Effector memory CD4-positive, alpha-beta T cell (primary cell): ENCODE measurements at regions not wholly inside any gene's neighbourhood (a gene's known extent, or its start where the extent isn't known, plus 50 kb on each side); places are given as distances from the start of the nearest gene placed in this dataset.
"Not testable (repeated sequence)": the region's sequence is repeated elsewhere in the genome, so short reads cannot be mapped to it uniquely, and the experiment has no call there.

ENCODE experiments used
- DNase-seq, 3 donors: peaks; one replicate each; pipeline ENCODE4 v3.0.0-alpha.2; 2020
- H3K27ac ChIP-seq: 2 replicates; pipeline ENCODE4 v1.7.0; 2013; ENCODE audit warnings: mild to moderate bottlenecking, low read length, moderate library complexity; ENCODE audit not compliant: insufficient read depth, poor library complexity, severe bottlenecking
- H3K27me3 ChIP-seq: replicated peaks from 2 replicates; pipeline ENCODE4 v1.7.0; 2013; ENCODE audit warnings: mild to moderate bottlenecking, low read length; ENCODE audit not compliant: insufficient read depth, control insufficient read depth, poor library complexity, severe bottlenecking
- H3K36me3 ChIP-seq: 2 replicates; pipeline ENCODE4 v1.7.0; 2013; ENCODE audit warnings: mild to moderate bottlenecking, low read length, moderate library complexity; ENCODE audit not compliant: control insufficient read depth, insufficient read depth
- H3K4me1 ChIP-seq: 2 replicates; pipeline ENCODE4 v1.7.0; 2013; ENCODE audit warnings: low read length, mild to moderate bottlenecking; ENCODE audit not compliant: control insufficient read depth, insufficient read depth, poor library complexity, severe bottlenecking
- H3K4me3 ChIP-seq: 2 replicates; pipeline ENCODE4 v1.7.0; 2013; ENCODE audit warnings: low read length, low read depth, mild to moderate bottlenecking; ENCODE audit not compliant: insufficient read depth, poor library complexity, severe bottlenecking
- H3K9me3 ChIP-seq: 2 replicates; pipeline ENCODE4 v1.7.0; 2013; ENCODE audit warnings: mild to moderate bottlenecking, low read length, moderate library complexity; ENCODE audit not compliant: control insufficient read depth

DNA sequence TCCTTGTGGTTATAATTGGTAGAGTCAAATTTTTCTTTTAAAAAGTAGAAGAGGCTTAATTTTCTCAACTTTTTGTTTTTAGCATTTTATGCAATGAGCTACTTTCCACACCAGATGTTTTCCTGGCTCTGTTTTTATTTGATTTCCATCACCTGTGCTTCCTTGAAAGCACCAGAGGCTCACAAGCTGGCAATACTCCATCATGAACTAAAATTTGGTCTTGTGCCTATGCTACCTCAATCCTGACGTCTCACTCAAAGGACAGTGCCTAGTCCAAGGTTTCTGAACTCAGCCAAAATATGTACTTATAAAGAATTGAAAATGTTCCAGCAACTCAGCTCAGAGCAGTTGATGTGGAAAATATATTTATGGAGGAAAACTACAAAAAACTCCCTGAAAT, 914.0 kb upstream of the PRKX start:
- no peaks in the 10 kb centered on the region for H3K36me3 ChIP-seq
- no peak overlapping the region for H3K27ac ChIP-seq
- DNase-seq: no peak
- H3K9me3 ChIP-seq: no peaks in the 10 kb centered on the region
- H3K4me1 ChIP-seq: no peaks in the 10 kb centered on the region
- no peaks in the 10 kb centered on the region for H3K27me3 ChIP-seq
- H3K4me3 ChIP-seq: no peak overlapping the region

DNA sequence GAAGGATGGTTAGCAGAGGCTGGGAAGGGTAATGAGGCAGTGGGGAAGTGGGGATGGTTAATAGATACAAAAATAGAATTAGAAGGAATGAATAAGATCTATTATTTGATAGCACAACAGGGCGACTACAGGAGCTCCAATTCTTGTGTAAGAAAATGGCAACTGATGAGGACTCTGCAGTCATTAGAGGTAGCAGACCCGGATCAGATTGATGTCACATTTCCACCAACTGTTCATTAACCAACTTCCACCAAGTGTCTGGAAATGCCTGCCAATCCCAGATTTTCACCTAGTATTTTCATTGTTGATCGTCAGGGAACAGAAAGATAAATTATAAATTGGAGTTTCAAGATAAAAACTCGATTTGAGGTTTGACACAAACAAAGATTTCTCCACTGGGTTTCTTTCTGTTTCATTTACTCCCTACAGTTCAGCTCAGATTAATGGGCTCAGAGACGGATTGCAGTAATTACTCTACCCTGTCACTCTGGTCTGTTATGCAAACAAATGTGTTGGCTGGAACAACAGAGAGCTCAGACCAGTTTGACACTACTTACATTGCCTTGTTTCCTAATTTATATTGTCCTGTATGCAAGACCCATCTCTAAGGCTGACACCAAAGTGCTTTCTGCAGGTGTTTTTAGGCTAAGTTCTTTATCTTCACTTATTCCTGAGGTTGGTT, 909.2 kb upstream of the PRKX start:
- Histone ChIP-seq H3K4me1 (no peaks in the 10 kb centered on the region), H3K27ac (no peak overlapping the region), H3K27me3 (no peaks in the 10 kb centered on the region), H3K9me3 (no peaks in the 10 kb centered on the region), H3K4me3 (no peak overlapping the region), H3K36me3 (no peaks in the 10 kb centered on the region)
- no peak for DNase-seq

DNA sequence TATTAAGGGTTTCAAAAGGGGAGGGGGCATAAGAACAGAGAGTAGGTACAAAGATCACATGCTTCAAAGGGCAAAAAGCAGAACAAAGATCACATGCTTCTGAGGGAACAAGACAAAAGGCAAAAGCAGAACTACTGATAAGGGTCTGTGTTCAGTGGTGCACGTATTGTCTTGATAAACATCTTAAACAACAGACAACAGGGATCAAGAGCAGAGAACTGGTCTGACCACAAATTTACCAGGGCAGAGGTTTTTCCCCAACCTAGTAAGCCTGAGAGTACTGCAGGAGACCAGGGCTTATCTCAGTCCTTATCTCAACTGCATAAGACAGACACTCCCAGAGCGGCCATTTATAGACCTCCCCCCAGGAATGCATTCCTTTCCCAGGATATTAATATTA, 900.2 kb upstream of the PRKX start:
- not testable (repeated sequence) for H3K4me1 ChIP-seq, H3K9me3 ChIP-seq, H3K27ac ChIP-seq, H3K4me3 ChIP-seq, H3K27me3 ChIP-seq, DNase-seq, H3K36me3 ChIP-seq

DNA sequence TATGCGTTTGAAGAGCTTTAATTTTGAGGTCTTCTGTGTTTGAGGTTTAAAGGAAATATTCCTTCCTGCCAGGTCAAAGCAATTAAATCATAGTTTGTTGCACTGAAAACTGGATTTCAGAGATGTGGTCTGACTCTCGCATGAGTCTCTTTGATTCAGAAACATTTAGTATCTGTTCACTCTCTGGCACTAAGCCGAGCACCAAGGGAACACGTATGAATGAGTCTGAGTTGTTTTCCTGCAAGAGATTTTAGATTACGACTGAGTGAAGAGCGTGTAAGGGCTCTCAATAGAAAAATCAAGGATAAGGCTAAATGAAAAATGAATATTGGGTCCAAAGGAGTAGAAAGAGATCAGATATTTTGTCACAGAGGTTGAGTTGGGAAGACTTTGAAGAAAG, 875.4 kb upstream of the PRKX start:
- DNase-seq: no peak

DNA sequence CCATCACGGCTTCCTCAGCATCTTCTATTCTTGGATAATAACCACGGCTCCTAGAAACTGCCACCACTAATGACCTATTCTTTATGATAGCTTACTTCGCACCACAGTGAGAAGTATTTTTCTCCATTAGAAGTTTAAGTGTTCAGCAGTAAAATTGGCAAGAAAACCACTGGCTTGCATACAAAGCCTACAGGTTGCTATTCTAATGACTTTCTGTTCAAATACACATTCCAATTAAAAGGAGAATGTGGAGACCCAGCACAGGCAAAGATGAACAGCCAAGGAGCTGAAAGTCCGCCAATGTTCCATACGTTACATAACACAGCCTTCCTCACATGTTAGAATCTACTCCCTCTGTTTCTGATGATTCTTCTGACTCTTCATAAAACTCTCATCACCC, 875.0 kb upstream of the PRKX start:
- no peaks in the 10 kb centered on the region for H3K4me1 ChIP-seq
- no peaks in the 10 kb centered on the region for H3K36me3 ChIP-seq
- no peak overlapping the region for H3K27ac ChIP-seq
- no peak overlapping the region for H3K4me3 ChIP-seq
- H3K27me3 ChIP-seq: no peaks in the 10 kb centered on the region
- H3K9me3 ChIP-seq: no peaks in the 10 kb centered on the region
- DNase-seq: no peak

More for the DNA sequence above, 875.4 kb upstream of the PRKX start:
- Histone ChIP-seq H3K27me3 (no peaks in the 10 kb centered on the region), H3K4me3 (no peak overlapping the region), H3K27ac (no peak overlapping the region), H3K4me1 (no peaks in the 10 kb centered on the region), H3K36me3 (no peaks in the 10 kb centered on the region), H3K9me3 (no peaks in the 10 kb centered on the region)

DNA sequence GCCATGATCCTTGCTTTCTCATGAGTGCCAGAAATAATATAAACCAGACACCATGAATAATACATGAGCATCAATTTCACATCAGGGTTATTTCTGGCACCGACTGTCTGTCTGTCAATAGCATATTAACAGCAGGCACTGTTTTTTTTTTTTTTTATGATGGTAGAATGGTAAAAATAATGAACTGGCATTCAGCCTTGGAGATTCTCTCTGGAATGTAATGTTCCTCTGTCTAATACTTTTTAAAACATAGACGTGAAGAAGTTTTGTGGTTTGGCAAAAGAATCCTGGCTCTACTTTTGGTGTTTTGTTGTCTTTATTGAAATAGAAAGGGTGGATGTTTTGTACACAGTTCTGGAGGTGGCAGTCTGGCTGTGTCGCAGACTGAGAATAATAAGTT, 874.6 kb upstream of the PRKX start:
- H3K27me3 ChIP-seq: no peaks in the 10 kb centered on the region
- DNase-seq: no peak
- no peaks in the 10 kb centered on the region for H3K4me1 ChIP-seq
- no peaks in the 10 kb centered on the region for H3K9me3 ChIP-seq
- no peaks in the 10 kb centered on the region for H3K36me3 ChIP-seq
- H3K4me3 ChIP-seq: no peak overlapping the region
- H3K27ac ChIP-seq: no peak overlapping the region

DNA sequence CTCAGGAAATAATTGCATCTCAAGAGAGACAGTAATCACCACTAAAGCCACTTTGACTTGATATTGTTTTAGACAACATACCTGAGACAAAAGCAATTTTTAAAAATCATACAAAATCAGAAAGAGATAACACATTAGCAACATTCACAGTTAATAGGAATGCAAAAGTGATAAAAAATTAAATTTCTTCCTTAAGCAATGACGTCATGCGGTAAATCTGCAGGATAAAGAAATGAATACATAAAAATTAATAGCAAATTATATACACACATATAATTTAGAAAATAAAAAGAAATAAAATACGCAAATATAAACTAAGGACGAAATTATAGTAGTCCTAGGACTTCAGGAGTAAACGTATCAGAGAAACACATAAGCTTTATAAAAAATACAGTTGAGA, 866.5 kb upstream of the PRKX start:
- no peak for DNase-seq
- Histone ChIP-seq H3K9me3 (no peaks in the 10 kb centered on the region), H3K27ac (no peak overlapping the region), H3K4me3 (no peak overlapping the region), H3K27me3 (no peaks in the 10 kb centered on the region), H3K4me1 (no peaks in the 10 kb centered on the region), H3K36me3 (no peaks in the 10 kb centered on the region)

DNA sequence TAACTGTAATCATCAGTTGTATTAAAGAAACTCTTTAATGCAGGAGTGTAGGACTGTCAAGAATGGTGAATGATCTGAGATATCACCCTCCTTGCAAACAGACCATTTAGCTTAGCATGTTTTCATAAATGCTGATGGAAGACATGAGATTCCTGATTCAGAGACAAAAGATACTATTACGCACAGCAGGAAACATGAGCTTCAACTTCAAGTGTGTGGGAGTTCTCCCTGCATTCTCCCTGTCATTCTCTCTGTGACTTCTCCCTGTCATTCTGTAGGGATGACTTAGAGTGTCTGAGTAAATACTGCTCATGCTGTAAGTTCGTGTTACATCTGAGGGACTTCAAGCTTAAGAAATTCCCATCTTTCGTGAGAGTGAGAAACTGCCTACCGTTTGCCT, 866.0 kb upstream of the PRKX start:
- H3K9me3 ChIP-seq: no peaks in the 10 kb centered on the region
- H3K4me1 ChIP-seq: no peaks in the 10 kb centered on the region
- no peak overlapping the region for H3K27ac ChIP-seq
- no peak for DNase-seq
- H3K27me3 ChIP-seq: no peaks in the 10 kb centered on the region
- H3K36me3 ChIP-seq: no peaks in the 10 kb centered on the region
- no peak overlapping the region for H3K4me3 ChIP-seq

DNA sequence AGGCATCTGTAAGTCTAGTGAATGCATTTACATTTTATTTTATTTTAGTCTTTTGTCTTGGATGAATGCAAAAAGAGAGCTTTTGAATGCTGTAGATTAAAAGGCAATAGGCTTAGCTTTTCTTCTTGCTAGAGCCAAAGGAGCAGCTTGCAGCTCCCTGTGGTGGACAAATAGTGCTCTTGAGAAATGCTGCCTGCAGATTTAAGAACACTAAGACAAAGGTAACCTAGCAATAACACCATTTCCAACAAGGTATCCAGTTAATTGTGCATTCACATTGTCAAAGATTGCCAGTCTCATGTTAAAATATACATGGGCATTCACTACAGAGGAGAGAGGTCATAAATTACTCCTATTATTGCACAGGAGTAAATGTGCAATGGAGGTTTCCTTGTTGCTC, 859.2 kb upstream of the PRKX start:
- Histone ChIP-seq H3K4me1 (no peaks in the 10 kb centered on the region), H3K36me3 (no peaks in the 10 kb centered on the region), H3K9me3 (no peaks in the 10 kb centered on the region), H3K4me3 (no peak overlapping the region), H3K27me3 (no peaks in the 10 kb centered on the region), H3K27ac (no peak overlapping the region)
- no peak for DNase-seq

DNA sequence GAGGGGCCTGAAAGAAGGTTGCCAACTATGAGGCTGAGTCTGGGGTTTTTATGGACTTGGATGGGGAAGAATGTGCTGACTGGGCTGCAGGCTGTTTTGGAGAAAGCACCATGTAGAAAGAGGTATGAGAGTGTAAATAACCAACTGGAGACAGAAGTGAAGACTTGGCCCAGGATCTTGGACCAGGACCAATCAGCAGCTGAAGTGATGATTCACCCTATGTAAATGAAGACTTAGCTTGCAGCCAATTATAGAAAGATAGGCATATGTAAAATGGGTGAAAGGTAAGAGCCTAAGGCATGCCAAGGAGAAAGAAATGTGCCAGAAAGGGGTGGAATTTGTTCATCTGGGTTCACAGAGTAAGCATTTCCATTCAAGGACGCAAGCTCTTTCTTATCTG, 856.7 kb upstream of the PRKX start:
- Histone ChIP-seq H3K27ac (no peak overlapping the region), H3K36me3 (no peaks in the 10 kb centered on the region), H3K9me3 (no peaks in the 10 kb centered on the region), H3K27me3 (no peaks in the 10 kb centered on the region), H3K4me3 (no peak overlapping the region), H3K4me1 (no peaks in the 10 kb centered on the region)
- DNase-seq: no peak
